IPS DF 6.9 (cell line): ENCODE measurements at regions not wholly inside any gene's neighbourhood (a gene's known extent, or its start where the extent isn't known, plus 50 kb on each side); places are given as distances from the start of the nearest gene placed in this dataset.
A peak's percentile ranks its signal among the peaks of the same experiment; 100 is the strongest.
"Not testable (repeated sequence)": the region's sequence is repeated elsewhere in the genome, so short reads cannot be mapped to it uniquely, and the experiment has no call there.

ENCODE experiments used
- DNase-seq: peaks from one replicate; pipeline ENCODE4 v3.0.0-alpha.2; 2013; ENCODE audit warnings: low read depth, low spot score
- H3K27ac ChIP-seq: one replicate; pipeline ENCODE4 v1.5.1; 2013; ENCODE audit warnings: low read length, control low read depth
- H3K27me3 ChIP-seq: 2 replicates; pipeline ENCODE4 v1.6.1; 2013; ENCODE audit warnings: mild to moderate bottlenecking, low read length; ENCODE audit not compliant: control insufficient read depth, insufficient read depth
- H3K36me3 ChIP-seq: 2 replicates; pipeline ENCODE4 v1.6.1; 2013; ENCODE audit warnings: low read length; ENCODE audit not compliant: control insufficient read depth, insufficient read depth
- H3K4me1 ChIP-seq: 2 replicates; pipeline ENCODE4 v1.6.1; 2013; ENCODE audit warnings: low read length; ENCODE audit not compliant: control insufficient read depth, insufficient read depth
- H3K4me3 ChIP-seq: 2 replicates; pipeline ENCODE4 v1.5.1; 2013; ENCODE audit warnings: mild to moderate bottlenecking, low read length
- H3K9me3 ChIP-seq: 2 replicates; pipeline ENCODE4 v1.6.1; 2013; ENCODE audit warnings: low read length, inconsistent platforms; ENCODE audit not compliant: control insufficient read depth, insufficient read depth
- WGBS: extraction: QIAGEN DNeasy Blood & Tissue Kit; methylation state at CpG from one replicate; pipeline ENCODE4 v1.1.7; 2013; ENCODE audit warnings: mixed read lengths, missing lambda C conversion rate; ENCODE audit not compliant: insufficient read length, insufficient coverage; 5-methylcytosine and 5-hydroxymethylcytosine counted together

GRCh38 chr7:120070201-120070600, 202.8 kb upstream of the KCND2 start:
- Histone ChIP-seq H3K27ac (no peak overlapping the region), H3K4me3 (no peak overlapping the region), H3K4me1 (no peaks in the 10 kb centered on the region), H3K36me3 (no peaks in the 10 kb centered on the region), H3K27me3 (no peaks in the 10 kb centered on the region), H3K9me3 (peaks cover 2% of the 10 kb centered on the region; the same call in 1 of the 2 replicates)
- WGBS, result no CpG with 5 or more reads among the region's 1 CpG
- DNase-seq, result no peak

DNA sequence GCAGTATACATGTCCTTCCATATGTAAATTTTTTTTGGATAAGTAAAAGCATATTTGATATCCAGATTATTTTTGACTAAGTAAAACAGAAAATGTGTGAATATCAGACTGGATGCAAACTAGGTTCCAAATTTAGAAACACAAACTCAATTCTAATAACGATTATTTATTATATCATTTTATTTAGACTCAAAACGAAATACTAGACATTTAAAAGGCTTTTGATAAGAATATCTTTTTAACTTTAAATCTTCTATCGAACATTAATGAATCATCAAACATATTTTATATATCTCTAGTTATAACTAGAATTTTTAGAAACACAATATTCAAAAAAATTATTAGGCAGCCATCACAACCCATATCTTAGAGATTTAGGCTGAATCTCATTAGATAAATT, 195.2 kb upstream of the KCND2 start:
- H3K4me1 ChIP-seq, result no peaks in the 10 kb centered on the region
- DNase-seq, result no peak
- no peak overlapping the region for H3K27ac ChIP-seq
- no peaks in the 10 kb centered on the region for H3K27me3 ChIP-seq
- H3K9me3 ChIP-seq, result no peaks in the 10 kb centered on the region
- no peaks in the 10 kb centered on the region for H3K36me3 ChIP-seq
- WGBS, result 100% methylated on average over 2 of the region's 3 CpGs
- H3K4me3 ChIP-seq, result no peak overlapping the region

GRCh38 chr7:120079022-120079421, 194.0 kb upstream of the KCND2 start:
- no peaks in the 10 kb centered on the region for H3K4me1 ChIP-seq
- no peaks in the 10 kb centered on the region for H3K36me3 ChIP-seq
- no peaks in the 10 kb centered on the region for H3K9me3 ChIP-seq
- no peak for DNase-seq
- no peak overlapping the region for H3K4me3 ChIP-seq
- no peak overlapping the region for H3K27ac ChIP-seq
- H3K27me3 ChIP-seq, result no peaks in the 10 kb centered on the region
- no CpG with 5 or more reads among the region's 1 CpG for WGBS

GRCh38 chr7:120079704-120080103, 193.3 kb upstream of the KCND2 start:
- no peaks in the 10 kb centered on the region for H3K4me1 ChIP-seq
- H3K9me3 ChIP-seq, result no peaks in the 10 kb centered on the region
- H3K4me3 ChIP-seq, result no peak overlapping the region
- no peak for DNase-seq
- no CpG with 5 or more reads among the region's 3 CpGs for WGBS
- H3K36me3 ChIP-seq, result no peaks in the 10 kb centered on the region
- no peak overlapping the region for H3K27ac ChIP-seq
- H3K27me3 ChIP-seq, result no peaks in the 10 kb centered on the region

GRCh38 chr7:120086468-120086867, 186.5 kb upstream of the KCND2 start:
- not testable (repeated sequence) for H3K4me3 ChIP-seq, DNase-seq, H3K36me3 ChIP-seq, H3K27ac ChIP-seq, H3K9me3 ChIP-seq, H3K4me1 ChIP-seq, H3K27me3 ChIP-seq
- no CpG with 5 or more reads among the region's 16 CpGs for WGBS

DNA sequence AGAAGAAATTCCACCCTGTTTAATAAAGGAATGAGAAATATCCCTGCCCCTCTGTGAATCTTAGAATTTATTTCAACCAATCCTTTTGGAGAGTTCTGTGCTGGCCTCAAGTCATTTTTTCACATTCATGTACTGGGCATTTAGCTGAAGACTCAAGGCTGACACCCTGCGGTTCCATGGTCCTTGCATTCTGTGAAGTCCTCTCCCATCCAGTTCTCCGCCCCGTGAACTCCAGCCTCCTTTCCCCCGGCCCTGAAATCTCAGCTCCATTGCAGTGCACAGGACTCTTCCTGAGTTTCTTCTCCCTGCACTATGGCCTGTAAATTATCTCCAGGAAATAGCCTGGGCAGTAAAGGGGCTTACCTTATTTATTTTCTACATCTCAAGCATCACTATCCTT, 183.0 kb upstream of the KCND2 start:
- no peak overlapping the region for H3K27ac ChIP-seq
- H3K36me3 ChIP-seq, result no peaks in the 10 kb centered on the region
- no CpG with 5 or more reads among the region's 4 CpGs for WGBS
- no peaks in the 10 kb centered on the region for H3K4me1 ChIP-seq
- H3K4me3 ChIP-seq, result no peak overlapping the region
- no peaks in the 10 kb centered on the region for H3K27me3 ChIP-seq
- DNase-seq, result no peak
- H3K9me3 ChIP-seq, result no peaks in the 10 kb centered on the region

DNA sequence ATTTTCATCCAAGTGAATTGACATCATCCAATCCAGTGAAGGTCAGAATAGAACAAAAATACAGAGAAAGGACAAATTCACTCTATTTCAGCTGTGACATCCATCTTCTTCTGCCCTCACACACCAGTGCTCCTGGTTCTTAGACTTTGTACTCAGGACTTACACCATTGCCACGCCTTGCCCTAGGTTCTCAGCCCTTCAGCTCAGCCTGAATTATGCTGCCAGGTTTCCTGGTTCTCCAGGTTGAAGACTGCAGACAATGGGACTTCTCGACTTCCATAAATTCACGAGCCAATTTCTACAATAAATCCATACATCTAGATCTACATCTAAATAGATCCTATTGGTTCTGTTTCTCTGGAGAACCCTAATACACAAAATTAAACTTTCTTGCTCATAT, 181.2 kb upstream of the KCND2 start:
- no peak overlapping the region for H3K4me3 ChIP-seq
- H3K27me3 ChIP-seq, result no peaks in the 10 kb centered on the region
- no peaks in the 10 kb centered on the region for H3K4me1 ChIP-seq
- WGBS, result no CpG with 5 or more reads among the region's 3 CpGs
- H3K27ac ChIP-seq, result no peak overlapping the region
- no peaks in the 10 kb centered on the region for H3K36me3 ChIP-seq
- DNase-seq, result no peak
- H3K9me3 ChIP-seq, result no peaks in the 10 kb centered on the region

GRCh38 chr7:120097020-120097419, 176.0 kb upstream of the KCND2 start:
- no peak overlapping the region for H3K27ac ChIP-seq
- no peaks in the 10 kb centered on the region for H3K4me1 ChIP-seq
- H3K27me3 ChIP-seq, result no peaks in the 10 kb centered on the region
- no peak overlapping the region for H3K4me3 ChIP-seq
- no peaks in the 10 kb centered on the region for H3K36me3 ChIP-seq
- WGBS, result no CpG with 5 or more reads among the region's 2 CpGs
- no peaks in the 10 kb centered on the region for H3K9me3 ChIP-seq
- no peak for DNase-seq

DNA sequence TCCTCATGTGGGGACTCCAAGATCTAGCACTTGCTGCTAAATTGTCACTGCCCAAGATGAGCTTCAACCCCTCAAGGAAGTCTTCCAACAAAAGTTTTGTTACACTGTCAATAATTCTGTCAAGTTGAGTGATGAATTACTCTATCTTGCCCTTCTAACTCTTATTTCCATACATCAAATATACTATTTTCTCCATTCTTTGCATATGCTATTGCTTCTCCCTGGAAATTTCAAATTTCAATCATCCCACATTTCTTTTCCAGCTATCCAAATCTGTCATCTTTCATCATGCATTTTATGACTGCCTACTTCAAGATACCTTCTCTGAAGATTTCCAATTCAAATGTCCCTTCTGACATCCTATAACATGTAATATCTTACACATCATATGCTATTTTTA, 175.2 kb upstream of the KCND2 start:
- no peak overlapping the region for H3K27ac ChIP-seq
- DNase-seq, result no peak
- no peaks in the 10 kb centered on the region for H3K36me3 ChIP-seq
- H3K4me3 ChIP-seq, result no peak overlapping the region
- H3K27me3 ChIP-seq, result no peaks in the 10 kb centered on the region
- H3K9me3 ChIP-seq, result no peaks in the 10 kb centered on the region
- H3K4me1 ChIP-seq, result no peaks in the 10 kb centered on the region

DNA sequence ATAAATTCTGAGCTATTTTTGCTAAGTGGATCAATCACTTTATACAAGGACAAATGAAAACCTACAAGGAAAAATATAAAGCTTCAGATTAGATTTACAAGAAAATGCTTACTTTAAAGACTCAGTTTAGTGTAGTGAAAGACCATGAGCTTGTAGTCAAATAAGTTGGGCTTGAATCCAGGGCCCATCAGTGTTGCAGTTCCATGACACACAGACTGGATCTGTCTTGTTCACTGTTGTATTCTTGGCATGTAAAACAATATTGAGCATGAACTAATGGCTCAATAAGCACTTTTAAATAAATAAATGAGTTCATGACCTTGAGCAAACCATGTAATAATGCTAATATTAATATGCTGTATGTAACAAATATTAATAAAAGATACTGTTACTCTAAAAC, 164.6 kb upstream of the KCND2 start:
- no peak overlapping the region for H3K4me3 ChIP-seq
- no peaks in the 10 kb centered on the region for H3K9me3 ChIP-seq
- H3K36me3 ChIP-seq, result no peaks in the 10 kb centered on the region
- no peaks in the 10 kb centered on the region for H3K27me3 ChIP-seq
- no peaks in the 10 kb centered on the region for H3K4me1 ChIP-seq
- no peak for DNase-seq
- H3K27ac ChIP-seq, result no peak overlapping the region

- no peaks in the 10 kb centered on the region for H3K36me3 ChIP-seq
- no CpG with 5 or more reads among the region's 8 CpGs for WGBS
- no peaks in the 10 kb centered on the region for H3K4me1 ChIP-seq
- no peaks in the 10 kb centered on the region for H3K27me3 ChIP-seq
- peak; percentile 16 for DNase-seq
- H3K9me3 ChIP-seq, result no peaks in the 10 kb centered on the region
- no peak overlapping the region for H3K4me3 ChIP-seq
- no peak overlapping the region for H3K27ac ChIP-seq
Measured at GRCh38 chr7:120110169-120110568, 162.8 kb upstream of the KCND2 start.
